Activated CD8-positive, alpha-beta memory T cell treated with anti-CD3 and anti-CD28 coated beads for 36 hours (primary cell): ENCODE measurements at regions not wholly inside any gene's neighbourhood (a gene's known extent, or its start where the extent isn't known, plus 50 kb on each side); places are given as distances from the start of the nearest gene placed in this dataset.

ENCODE experiments used
- CTCF ChIA-PET: fragments of 350-600 bp; sonication (Branson Sonifier 250); formaldehyde crosslinking; loops from one replicate; lab custom pipeline; 2021; ENCODE audit warnings: antibody characterized with exemption; lab: Charles Lee
- POLR2A ChIA-PET: fragments of 350-600 bp; sonication (Branson Sonifier 250); formaldehyde crosslinking; loops from one replicate; lab custom pipeline; 2021; ENCODE audit warnings: antibody characterized with exemption; lab: Charles Lee

DNA sequence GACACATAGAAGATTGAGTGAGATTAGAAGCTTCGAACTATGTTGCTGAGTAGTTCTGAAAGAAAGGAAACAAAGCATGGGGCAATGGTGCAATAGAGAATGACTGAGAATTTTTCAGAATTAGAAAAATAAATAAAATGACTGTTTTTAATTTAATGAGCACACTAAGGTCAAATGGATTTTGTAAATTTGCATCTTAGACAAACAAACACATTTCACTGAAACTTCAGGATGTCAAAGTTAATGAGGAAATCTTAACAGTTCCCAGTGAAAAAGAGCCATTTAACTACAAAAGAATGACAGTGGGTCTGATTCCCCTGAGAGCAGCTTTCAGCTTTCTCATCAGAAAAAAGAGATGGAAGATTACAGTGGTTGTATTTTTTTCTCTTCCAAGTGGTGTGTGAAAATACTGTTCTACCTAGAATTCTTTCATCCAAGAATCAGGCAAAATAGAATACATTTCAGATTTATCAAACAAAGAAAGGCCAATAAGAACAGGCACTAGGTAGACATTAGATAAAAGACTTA is 591.9 kb downstream of the SEMA5A start:
- POLR2A ChIA-PET = no interaction called here

DNA sequence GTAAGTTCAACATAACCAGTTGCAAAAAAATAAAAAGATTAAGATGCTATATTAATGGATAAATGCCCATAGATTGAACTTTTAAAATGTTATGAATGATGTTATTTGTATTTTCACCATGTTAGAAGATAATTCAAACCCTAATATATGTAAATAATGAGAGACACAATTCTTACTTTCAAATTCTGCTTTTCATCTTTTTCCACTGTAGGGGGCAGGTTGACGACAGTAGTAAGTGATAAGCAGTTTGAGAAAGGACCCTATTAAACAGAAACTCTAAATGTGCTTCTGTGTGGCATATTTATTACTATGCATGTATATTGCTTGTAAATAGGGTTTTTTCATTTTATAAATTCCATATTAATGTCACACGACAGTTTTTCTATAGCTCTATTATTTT is 591.1 kb downstream of the SEMA5A start:
- CTCF ChIA-PET = no interaction called here
- POLR2A ChIA-PET = no interaction called here

More for the DNA sequence above, 591.9 kb downstream of the SEMA5A start:
- CTCF ChIA-PET = no interaction called here

DNA sequence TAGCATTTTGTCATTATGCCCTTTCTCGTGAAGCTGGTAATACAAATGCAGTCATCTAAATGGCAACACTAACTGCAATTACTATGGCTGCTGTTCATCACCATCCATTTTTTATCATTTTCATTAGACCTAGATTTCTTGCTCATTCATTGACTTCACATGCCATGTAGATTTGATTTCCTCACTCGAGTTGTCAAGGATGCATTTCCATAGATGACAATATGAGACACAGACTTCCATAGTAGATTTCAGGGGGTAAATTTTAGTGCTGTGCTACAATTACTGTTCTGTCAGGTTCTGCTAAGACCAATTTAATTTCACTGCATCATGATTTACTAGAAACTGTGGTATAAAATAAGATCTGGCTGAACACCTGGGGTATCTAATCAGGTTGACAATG is 589.2 kb downstream of the SEMA5A start:
- ChIA-PET CTCF (no interaction called here), POLR2A (no interaction called here)

DNA sequence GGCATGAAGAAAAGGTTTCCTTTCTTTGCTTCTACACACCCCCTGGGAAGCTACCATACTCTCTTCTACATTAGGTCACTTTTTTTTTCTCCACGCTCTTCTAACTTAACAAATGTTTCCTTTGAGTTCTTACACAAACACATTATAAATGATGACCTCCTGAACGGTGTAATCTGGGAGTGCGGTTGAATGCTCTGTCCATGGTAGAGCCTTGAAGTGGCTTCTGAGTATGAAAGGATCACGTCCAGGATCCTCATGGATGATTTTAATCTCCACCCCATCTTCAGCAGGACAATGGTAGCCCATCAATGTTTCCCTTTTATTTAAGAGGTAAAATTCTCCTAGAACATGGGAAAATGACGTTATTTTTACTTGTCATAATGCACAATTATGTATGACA is 587.3 kb downstream of the SEMA5A start:
- CTCF ChIA-PET = no interaction called here
- POLR2A ChIA-PET = no interaction called here

DNA sequence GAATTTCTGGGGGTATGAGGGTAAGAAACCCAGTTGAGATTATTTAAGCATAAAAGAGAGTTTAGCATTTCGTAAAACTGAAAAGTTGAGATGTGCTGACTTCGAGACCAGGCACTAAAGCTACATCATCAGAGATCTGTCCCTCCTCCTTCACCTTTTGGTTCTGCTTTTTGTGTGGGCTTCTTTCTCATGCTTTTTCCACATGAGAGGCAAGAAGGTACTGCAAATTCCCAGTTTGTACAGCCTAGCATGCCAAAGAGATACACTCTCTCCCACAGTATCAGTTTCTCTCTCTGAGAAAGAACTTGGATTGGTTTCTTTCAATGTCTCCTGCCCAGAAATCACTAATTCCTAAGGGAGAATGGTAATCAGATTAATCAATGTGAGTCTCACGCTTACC is 584.7 kb downstream of the SEMA5A start:
- ChIA-PET POLR2A (no interaction called here), CTCF (no interaction called here)

DNA sequence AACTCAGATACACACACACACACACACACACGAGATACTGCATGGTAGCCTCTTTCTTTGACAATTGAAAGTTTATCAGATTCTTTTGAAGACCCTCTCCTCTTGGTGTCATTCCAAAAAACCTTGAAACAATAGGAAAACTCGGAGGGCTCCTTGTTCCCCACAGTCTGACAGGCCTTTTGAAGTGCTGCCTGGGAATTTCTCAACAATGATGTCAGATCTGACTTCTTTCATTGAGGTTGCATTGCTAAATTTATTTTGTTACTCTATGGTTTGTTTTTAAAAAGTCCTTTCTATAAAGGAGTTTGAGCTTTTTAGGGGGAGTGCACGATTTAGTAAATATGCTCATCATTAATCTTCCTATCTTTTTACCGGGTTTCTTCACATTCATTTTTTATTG is 583.9 kb downstream of the SEMA5A start:
- CTCF ChIA-PET = no interaction called here

DNA sequence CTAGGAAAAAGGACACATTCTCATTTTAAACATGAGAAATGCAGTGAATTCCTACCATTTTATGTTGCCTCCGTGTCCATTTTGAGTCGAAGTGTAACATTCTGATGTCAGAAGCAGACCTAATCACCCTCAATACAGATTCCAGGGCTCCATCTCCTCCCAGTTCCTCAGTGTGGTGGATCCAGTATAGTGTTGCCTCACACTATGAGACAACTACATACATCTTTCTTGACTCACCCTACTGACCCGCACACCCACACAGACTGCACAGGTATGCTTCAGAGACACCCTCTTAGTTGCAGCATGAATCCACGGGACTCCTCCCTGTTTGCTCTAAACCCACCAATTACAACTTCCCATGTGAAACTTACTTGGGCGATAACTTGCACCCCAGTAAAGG is 564.9 kb downstream of the SEMA5A start:
- POLR2A ChIA-PET = no interaction called here
- CTCF ChIA-PET = no interaction called here

More for the DNA sequence above, 583.9 kb downstream of the SEMA5A start:
- POLR2A ChIA-PET = no interaction called here

DNA sequence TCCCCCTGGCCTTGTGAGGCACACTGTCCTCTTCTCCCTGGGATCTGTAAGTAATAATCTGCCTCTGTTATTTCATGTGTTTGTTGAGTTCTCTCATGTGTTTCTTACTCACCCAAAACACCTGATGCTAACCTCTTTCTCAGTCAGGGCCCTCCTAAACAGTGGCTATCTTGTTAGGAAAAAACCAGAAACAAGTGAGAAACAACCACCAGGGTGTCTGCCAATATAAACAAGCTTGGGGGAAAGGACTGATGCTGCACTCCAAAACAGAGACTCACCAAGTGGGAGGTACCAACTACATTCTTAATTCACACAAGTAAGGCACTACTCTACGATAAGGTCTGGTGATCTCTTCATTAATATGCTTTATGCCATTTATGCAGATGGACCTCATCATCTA is 564.4 kb downstream of the SEMA5A start:
- CTCF ChIA-PET = no interaction called here
- POLR2A ChIA-PET = no interaction called here

DNA sequence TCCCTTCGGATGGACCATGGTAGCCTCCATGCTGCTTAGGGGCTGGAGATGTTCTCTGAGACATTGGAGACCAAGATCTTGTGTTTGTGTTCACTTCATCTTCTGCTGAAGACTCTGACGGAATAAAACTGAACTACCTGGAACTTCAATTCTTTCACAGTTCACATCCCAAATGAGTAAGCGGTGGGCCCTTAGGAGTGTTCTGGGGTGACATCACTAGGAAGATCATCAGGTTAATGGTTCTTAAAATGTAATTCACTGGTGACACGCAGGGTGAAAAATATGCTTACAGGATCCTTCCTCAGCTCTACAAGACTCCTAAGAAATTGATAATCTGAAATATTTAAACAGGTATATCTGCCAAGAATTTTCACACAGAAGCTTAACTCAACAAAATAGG is 561.5 kb downstream of the SEMA5A start:
- ChIA-PET CTCF (no interaction called here), POLR2A (no interaction called here)
